C1 segment of cervical spinal cord (tissue), 14 donors: ENCODE measurements at regions not wholly inside any gene's neighbourhood (a gene's known extent, or its start where the extent isn't known, plus 50 kb on each side); places are given as distances from the start of the nearest gene placed in this dataset.
"Not testable (repeated sequence)": the region's sequence is repeated elsewhere in the genome, so short reads cannot be mapped to it uniquely, and the experiment has no call there.

Experiments used
- DNase-seq, 14 donors: peaks; one replicate each; lab custom pipeline; 2025; lab: John Stamatoyannopoulos, UW

DNA sequence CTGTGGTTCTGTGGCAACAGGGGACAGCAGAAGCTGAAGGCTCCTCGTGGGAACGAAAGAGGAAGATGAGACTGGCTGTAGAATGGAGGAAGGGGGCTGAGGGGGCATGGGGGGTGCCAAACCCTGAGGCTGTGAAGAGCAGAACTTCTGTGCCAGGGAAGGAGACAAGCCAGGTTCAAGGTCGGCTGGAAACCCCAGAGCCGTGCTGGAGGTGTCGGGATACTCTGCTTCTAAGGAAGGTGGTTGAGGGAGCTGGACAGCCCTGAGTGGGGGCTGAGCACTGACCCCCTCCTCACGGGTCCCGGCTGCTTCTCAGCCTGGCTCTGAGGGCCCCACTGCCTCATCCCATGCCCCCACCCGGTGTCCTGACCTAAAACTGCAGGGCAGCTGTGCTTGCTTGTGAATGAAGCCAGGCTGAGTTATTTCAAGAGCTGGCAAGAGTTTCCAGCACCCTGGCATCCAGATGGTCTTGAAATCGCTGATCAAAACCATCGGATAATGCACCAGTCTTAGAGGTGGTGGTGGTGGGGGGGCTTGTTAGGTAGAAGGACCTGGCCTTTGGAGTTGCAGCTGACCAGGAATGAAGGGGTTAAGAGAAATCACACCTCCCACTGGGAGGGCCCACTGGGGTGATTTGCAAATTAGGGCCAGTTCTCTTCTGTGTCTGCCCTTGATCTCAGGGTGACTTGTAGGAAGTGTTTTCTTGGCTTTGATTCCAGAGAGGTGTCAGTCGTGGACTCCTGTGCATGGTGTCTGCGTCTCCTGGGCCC, 218.9 kb upstream of the C1orf174 start:
- no peak for DNase-seq

DNA sequence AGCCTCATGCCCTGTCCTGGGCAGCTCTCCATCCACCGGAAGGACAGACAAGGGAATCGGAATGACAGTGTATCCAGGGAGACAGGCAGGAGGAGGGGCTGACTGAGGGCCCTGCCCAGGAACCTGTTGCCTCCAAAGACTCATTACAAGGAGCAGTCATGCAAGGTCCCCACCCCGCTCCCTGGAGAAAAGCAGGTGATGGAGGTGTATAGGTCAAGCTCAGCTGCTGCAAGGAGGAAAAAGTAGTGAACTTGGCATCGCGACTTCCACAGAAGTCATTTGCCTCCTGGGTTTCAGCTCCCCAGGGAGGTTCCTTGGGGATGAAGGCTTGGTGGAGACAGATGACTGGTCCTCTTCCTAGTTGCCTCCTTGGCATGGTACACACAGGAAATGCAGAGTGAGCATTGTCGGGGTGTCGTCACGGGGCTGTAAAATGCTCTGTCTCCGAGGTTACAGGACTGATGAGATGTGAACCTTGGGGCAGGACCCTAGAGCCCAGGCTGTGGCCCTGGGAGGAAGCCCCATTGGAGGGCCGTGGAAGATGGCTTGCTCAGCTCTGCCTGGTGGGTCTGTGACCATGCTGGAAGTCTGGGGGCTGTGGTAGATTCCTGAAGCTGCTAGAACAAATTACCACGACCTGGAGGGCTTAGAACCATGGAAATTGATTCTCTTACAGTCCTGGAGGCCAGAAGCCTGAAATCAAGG, 219.6 kb upstream of the C1orf174 start:
- DNase-seq = no peak

DNA sequence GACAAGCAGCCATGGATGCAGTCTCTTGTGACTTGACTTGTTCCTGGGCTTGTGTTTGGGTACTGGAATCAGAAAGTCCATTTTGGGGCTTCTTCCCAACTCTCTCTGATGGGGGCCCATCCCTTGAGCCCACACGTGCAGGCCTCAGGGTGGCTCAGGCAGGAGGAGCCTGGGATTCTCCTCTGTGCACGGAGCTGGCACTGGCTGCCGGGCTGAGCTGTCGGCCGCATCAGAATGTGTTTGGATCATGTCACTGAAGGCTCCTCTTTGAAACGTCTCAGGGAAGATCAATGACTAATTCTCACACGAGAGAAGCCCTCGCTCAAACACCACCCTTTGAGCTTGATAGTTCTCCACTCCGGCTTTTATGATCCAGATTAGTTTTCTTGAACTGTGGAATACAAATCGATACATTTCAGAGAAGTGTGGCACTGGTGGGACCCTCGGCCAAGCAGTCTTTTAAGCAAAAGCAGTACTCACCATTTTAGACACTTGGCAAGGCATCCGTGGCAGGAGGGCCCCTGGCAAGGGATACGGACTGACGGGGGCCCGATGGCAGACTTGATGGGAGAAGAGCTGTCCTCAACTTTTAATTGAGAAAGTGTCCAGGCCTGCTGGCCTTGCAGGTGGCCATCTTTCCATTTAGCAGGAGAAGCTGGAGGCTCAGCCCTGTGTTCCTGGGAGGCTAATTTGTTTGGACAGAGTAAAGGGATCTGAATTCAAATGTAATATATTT, 220.7 kb upstream of the C1orf174 start:
- DNase-seq = no peak

DNA sequence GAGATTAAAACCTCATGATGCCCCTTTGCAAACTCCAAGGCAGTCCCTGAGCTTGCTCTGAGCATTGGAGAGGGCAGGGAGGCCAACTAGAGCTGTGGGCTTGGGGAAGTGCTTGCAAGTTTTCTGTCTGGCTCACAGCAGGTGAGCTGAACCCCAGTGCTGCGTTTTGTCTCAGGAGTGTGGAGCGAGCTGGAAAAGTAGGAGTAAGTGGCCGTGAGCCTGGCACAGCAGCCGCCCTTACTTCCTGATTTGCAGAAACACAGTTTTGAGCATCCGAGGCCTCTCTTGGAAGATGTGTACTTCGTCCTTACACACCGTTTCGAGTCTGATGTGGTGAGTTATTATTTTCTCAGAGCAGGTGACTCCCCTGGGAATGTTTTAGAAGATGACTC, 221.2 kb upstream of the C1orf174 start:
- no peak for DNase-seq

DNA sequence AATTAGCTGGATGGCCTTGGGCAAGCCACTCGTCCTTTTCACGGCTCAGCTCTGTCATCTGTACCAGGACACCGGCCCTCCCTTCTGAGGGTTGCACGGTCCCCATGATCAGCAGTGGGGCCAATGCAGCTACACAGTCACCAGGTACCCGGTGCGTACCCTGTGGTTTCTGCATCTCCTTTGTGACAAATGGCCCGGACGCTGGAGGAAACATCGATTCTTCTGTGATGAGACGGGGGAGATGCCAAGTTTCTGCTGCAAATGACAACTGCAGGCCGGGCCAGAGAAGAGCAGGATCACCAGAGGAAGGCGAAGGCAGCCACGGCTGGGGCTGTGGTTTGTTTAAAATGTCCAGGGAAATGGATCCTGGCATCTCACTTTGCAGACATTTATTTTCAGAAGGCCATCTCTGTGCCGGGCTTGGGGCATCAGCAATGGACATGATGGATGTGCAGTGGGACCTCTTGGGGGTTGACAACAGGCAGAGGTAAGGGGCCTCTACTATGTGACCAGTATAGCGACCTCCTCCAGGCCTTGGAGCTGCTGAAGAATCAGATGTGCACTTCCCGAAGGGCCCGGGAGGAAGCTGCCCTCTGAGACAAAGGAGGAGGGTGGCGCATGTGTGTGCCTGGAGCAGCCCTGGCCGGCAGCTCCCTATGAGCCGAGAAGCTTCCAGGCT, 221.9 kb upstream of the C1orf174 start:
- no peak for DNase-seq

DNA sequence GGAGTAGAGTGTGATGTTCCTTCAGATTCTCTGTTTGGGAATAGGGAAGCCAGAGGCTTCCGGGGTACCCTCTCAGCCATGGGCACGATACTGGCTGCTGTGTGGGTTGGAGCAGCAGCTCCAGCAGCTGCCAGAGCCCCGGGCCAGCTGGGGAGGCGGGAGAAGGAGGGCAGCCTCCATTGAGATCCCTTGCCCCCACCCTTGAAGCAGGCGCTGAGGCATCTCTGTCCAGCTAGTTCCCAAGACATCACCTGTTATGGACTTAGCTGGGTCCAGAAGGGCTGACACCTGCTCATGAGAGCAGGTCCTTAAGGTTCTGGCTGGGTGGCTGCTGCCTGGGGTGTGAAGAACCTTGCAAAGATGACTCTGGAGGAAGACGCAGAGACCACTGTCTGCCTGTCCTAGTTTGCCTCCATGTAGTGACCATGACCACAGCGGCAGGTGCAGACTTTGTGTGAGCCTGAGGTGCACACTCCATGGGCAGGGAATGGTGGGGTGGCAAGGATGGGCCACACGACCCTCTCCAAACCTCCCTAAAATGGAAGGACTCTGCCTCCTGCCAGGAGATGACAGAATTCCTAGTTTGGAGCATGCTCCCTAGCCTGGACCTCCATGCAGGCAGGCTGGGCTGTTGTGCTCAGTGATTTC, 222.6 kb upstream of the C1orf174 start:
- DNase-seq = no peak

DNA sequence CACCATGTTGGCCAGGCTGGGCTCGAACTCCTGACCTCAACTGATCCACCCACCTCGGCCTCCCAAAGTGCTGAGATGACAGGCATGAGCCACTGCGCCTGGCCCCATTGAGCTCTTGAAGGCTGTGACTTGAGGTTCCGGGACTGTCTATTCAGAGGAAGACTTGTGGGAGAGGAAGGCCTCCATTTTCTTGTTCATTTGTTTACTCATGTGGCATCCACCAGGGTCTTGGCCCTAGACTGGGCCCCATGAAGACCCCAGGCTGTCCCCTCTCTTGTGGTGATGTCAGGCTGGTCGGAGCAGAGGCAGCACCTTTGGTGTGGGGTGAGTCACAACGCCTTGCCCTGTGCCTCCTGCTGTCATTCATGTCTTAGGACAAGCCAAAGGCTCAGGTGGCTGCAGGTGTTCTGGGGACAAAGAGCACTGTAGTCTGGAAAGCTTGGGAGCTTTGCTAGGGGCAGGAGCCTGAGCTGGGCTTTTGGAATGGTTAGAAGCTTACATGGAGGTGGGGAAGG, 224.6 kb upstream of the C1orf174 start:
- no peak for DNase-seq

DNA sequence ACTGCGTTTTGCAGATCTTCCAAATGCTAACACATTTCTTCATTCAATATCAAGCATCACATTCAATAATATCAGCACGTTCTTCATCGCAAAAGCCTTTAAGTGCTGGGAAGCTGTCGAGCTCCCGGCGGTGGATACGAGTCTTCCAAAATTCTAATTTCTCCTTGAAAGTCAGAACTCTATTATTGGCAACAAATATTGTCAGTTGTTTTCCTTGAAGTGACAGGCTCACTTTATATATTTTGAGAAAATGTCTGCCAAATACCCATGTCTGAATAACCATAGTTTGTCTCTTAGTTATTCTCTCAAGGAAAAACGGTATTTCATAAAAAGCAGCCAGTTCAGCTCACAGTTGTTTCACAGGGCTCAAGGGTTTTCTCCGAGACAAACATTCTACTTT, 226.2 kb upstream of the C1orf174 start:
- no peak for DNase-seq

DNA sequence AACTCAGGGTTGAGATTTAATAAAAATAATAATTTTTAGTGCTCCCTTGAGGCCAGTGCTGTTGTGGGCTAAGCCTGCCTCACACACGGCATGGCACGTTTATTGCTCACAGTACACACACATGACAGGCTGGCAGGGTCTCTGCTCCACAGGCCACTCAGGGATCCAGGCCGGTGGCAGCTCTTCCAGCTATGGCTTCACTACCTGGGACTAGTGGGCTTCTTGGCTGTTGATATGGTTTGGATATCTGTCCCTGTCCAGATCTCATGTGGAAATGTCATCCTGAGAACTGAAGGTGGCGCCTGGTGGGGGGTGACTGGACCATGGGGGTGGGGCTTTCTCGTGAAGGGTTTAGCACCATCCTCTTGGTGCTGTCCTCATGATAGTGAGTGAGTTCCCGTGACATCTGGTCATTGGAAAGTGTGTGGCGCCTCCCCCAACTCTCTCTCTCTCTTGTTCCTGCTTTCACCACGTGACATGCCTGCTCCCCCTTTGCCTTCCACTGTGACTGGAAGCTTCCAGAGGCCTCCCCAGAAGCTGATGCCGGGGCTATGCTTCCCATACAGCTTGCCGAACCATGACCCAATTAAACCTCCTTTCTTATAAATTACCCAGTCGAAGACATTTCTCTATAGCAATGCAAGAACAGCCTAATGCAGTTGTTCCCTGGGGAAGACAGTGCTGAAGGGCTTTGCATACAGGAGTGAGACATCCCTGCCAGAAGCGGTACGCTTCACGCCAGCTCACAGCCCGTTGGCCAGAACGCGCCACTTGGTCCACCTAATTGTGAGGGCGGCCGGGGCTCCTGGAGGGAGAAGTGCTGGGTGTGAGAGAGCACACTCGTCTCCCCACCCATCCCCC, 226.9 kb upstream of the C1orf174 start:
- DNase-seq = no peak

DNA sequence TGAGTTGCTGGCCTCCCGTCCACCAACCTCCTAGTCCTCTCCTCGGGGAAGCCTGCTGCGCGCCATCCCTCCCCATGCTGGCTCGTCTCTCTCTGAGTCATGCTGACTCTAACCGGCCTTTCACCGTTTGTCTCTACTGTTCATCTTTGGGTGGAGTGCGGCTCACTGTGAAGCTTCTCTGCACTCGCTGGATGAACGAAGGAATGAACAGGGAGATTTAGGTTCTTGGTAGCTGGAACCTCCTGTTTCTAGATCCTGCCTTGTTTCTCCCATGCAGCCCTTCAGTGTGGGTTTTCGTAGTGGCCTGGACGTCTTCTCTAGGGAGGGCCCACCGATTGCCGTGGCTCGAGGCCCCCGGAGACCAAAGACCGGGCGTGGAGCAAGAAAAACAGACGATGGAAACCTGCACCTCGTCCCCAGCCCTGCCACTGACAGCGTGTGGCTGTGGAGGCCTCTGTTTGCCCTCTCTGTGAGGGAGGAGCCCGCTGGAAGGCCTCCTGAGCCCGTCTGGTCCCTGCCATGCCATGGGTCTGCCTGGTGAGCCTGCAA, 227.6 kb upstream of the C1orf174 start:
- no peak for DNase-seq

DNA sequence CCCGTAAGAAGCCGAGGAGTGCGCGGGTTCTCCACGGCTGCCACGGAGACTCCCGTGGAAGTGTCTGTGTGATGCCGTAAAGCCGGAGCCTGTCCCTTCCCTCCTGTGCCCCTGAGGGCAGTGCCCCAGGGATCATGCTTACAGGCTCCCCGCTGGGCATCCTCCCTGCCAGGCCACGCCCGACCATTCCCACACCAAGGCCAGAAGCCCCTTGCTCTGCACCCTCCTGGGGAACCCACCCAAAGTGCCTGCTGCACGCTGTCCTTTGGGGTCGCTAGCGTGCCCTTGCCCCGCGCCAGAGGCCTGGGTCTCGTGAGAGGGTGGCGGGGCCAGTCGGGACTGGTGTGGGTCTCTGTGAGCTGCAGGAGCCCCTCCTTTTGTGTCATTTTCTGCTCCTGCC, 228.5 kb upstream of the C1orf174 start:
- DNase-seq = no peak

DNA sequence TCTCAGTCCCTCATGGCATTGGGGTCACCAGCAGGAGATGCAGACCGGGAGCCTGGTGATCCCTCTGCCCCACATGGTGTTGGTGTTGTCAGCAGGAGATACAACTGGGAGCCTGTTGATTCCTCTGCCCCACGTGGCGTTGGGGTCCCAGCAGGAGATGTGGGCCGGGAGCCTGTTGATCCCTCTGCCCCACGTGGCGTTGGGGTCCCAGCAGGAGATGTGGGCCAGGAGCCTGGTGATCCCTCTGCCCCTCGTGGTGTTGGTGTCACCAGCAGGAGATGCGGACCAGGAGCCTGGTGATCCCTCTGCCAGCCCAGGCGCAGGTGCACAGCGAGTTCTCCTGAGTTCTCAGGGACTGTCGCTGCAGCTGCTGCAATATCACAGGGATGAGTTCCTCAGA, 229.6 kb upstream of the C1orf174 start:
- DNase-seq = no peak

DNA sequence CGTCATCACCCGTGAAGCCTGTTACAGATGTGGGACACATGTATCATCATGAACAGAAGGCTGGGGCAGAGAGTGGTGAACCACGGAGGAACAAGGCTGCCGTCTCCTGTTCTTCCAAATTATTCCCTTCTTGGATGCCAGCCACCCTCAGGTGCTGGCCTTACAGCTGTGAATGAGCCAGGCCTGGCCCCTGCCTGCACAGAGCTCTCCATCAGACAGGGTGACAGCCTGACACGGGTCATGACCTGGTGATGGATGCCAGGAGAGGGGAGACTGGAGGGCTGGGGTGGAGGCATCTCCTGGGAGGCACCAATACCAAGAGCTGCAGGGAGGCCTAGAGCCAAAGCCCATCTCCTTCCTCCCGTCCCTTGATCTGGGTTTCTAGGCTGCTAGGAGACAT, 230.0 kb upstream of the C1orf174 start:
- no peak for DNase-seq

DNA sequence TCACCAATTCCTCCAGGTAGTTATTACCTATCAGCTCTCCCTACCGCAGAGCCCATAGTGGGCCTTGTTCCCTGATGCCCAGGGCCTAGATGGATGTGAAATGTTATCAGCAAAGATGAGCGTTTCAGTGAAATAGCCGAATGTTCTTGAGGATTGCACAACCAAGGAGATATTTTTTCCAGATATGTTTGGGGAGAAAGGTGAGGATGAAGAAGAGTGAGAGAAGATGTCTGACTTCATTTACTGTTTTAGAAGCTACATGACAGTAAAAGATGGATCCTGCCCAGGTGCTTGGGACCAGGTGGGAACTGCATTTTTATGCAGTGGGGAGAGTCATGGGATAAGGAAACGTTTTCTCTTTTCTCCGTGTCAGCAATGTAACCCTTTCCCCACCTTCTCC, 231.7 kb upstream of the C1orf174 start:
- DNase-seq = no peak

DNA sequence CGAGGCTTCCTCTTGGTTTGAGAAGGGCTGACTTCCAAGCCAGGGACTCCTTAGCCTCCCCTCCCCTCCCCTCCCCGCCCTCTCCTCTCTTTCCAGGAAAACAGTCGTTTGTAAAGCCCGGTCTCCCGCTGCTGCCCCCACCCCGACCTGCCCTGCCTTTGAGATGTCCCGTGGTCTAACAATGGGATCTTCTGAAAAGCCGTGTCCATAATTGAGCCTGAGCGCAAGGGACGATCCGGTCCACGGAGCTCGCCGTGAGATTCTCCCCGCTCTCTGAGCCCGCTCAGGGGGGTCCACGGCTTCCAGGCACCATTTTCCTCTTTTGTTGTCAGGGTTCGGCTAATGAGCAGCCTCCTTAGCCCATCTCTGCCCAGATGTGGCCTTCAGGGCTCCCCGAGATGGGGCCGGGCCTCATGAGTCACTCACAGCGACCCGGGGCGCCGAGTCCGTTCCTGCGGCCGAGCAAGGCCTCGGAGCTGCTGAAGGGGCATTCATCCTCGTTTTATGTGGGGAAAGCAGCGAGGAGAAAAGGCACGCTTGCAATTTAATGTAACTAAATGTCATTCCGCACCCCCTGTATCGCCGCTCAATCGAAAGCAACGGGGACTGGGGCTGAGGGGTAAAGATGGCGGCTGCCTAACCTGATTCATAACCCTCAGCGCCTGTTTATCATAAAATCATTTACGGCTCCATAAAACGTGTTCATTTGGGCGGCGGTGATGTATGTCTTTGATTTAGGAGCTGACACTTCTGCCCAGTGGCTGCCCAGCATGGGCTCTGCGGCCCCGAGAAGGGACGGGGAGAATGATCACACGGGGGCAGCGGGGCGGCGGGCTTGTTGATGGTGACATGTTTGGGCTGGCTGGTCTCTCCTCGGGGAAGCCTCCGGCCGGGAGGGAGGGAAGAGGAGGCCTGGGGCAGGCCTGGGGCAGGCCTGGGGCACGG, 232.6 kb upstream of the C1orf174 start:
- DNase-seq = no peak

DNA sequence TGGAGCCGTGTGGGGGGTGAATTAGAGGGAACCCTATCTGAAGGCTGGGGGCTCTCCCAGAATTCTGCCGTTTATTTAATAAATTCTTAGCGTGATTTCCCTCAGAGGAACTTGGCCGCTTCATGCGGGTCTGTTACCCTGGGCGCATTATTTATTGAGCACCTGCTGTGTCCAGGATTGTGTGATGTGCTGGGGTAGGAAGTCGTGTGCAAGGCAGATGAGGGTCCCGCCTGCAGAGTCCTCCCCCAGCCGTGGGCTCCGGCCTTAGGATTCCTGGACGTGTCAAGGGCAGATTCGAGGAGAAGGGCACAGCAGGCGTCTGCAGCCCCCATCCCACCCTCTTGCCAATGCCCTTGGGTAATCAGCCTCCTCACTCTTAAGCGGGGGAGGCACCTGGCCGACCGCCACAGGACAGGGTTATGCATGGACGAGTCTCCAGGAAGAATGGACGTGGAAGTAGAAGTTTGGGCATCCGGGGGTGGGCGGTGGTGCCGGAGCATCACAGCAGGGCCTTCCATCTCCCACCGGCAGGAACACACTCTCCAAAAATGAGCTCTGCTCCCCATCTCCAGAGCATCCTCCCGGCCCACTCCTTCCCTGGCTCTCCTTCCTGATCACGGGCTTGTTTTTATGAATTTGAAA, 233.3 kb upstream of the C1orf174 start:
- no peak for DNase-seq

DNA sequence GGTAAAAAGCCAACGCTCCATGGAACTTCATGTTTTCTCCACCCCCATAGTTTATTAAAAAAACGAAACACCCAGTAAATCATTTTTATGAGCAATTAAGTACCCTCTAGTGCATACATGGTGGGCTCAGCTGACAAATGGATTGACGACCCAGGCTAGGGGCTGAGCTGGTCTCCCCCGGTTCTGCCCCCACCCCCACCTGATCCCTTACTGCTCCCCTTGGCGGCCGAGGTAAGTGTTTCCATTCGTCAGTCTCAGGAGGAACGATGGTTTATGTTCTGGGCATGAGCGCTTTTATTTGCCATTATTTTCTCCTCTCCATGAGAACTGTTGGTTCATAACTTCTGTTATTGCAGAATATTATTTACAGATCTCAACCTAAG, 233.9 kb upstream of the C1orf174 start:
- DNase-seq = no peak

DNA sequence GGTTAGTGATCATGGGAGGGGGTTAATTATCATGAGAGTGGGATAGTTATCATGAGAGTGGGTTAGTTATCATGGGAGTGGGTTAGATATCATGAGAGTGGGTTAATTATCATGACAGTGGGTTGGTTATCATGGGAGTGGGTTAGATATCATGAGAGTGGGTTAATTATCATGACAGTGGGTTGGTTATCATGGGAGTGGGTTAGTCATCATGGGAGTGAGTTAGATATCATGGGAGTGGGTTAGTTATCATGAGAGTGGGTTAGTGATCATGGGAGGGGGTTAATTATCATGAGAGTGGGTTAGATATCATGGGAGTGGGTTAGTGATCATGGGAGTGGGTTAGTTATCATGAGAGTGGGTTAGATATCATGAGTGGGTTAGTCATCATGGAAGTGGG, 235.8 kb upstream of the C1orf174 start:
- not testable (repeated sequence) for DNase-seq
